Adrenal gland (tissue), 9 donors: ENCODE measurements at regions not wholly inside any gene's neighbourhood (a gene's known extent, or its start where the extent isn't known, plus 50 kb on each side); places are given as distances from the start of the nearest gene placed in this dataset.
"Not testable (repeated sequence)": the region's sequence is repeated elsewhere in the genome, so short reads cannot be mapped to it uniquely, and the experiment has no call there.

Experiments
- DNase-seq, 7 donors: peaks; one replicate each; pipeline ENCODE4 v3.0.0-alpha.2; 2019 to 2020
- H3K27ac ChIP-seq, 5 donors: fragments of 200-600 bp; sonication (generic) in 4 of 5; 1 replicate in 3 of 5; 2 replicates in 2 of 5; pipeline versions ENCODE4 v1.5.1 to v1.8.0; 2016 to 2020; ENCODE audit warnings: mild to moderate bottlenecking in 1 of 5
- H3K27me3 ChIP-seq: fragments of 200-600 bp; 2 replicates; pipeline ENCODE4 v1.8.0; 2021
- H3K36me3 ChIP-seq, 2 donors: fragments of 200-600 bp; replicated peaks in 1 of 2; 1 replicate in 1 of 2; 2 replicates in 1 of 2; pipeline versions ENCODE4 v1.5.1 to v1.8.0; 2018 to 2022
- H3K4me1 ChIP-seq, 2 donors: fragments of 200-600 bp; replicated peaks in 1 of 2; 1 replicate in 1 of 2; 2 replicates in 1 of 2; pipeline versions ENCODE4 v1.5.1 to v1.8.0; 2018 to 2021
- H3K4me3 ChIP-seq, 4 donors: fragments of 200-600 bp; sonication (generic) in 3 of 4; one replicate each; pipeline ENCODE4 v1.5.1; 2016 to 2018
- H3K9me3 ChIP-seq, 3 donors: fragments of 200-600 bp; sonication (generic) in 1 of 3; replicated peaks in 1 of 3; 1 replicate in 2 of 3; 2 replicates in 1 of 3; pipeline versions ENCODE4 v1.5.1 to v1.8.0; 2016 to 2021
- POLR2A ChIP-seq, 2 donors: fragments of 450-650 bp; IDR thresholded peaks; one replicate each; pipeline ENCODE4 v1.6.1; 2017; ENCODE audit warnings: antibody characterized with exemption in 2 of 2, mild to moderate bottlenecking in 2 of 2, moderate library complexity in 1 of 2
- WGBS, 4 donors: extraction: QIAGEN DNeasy Blood & Tissue Kit in 2 of 4; methylation state at CpG; one replicate each; pipeline versions ENCODE4 v1.1.5 to v1.1.7; 2013 to 2017; 5-methylcytosine and 5-hydroxymethylcytosine counted together
- intact Hi-C, 2 donors: fragments of 100-400 bp; cut with DNase I; formaldehyde crosslinking; loops; one replicate each; pipeline versions ENCODE4 v1.14.1 to v1.15.0; 2022 to 2023
- donor health status: healthy with polysubstance abuse.
- donor health status: Bipolar disorder and iron deficiency.
- donor health status: DM: yes; HTN: yes; CAD: no.
- donor health status: DM: no; HTN: no; CAD: no.
- donor health status: DM: no; HTN: no; CAD: no.

GRCh38 chr5:176060472-176061268 lies 92.6 kb upstream of the THOC3 start:
- whole genome bisulfite sequencing, 4 donors, result 0 to 1% methylated on average over 17 to 19 of the region's 65 CpGs; no CpG with 5 or more reads in 2 of the 4 donors
- DNase-seq, result peak in 3 of 7 donors; percentile 10 to 45 (median 28)
- intact Hi-C loops, result not testable (repeated sequence)

GRCh38 chr5:176061269-176061622 lies 93.1 kb upstream of the THOC3 start:
- intact Hi-C loops, DNase-seq, H3K9me3 ChIP-seq, H3K36me3 ChIP-seq, H3K4me1 ChIP-seq, H3K27me3 ChIP-seq: not testable (repeated sequence)
- Histone ChIP-seq H3K27ac (peak overlapping the region in 1 of 5 donors; percentile 64), H3K4me3 (peak overlapping the region in 1 of 4 donors; percentile 35)
- 22 to 32% (median 26%) methylated on average over 19 to 22 of the region's 30 CpGs for WGBS, 4 donors

More at GRCh38 chr5:176060472-176061268, 92.6 kb upstream of the THOC3 start:
- Histone ChIP-seq H3K4me3 (peak overlapping the region in 1 of 4 donors; percentile 35), H3K27ac (peak overlapping the region in 1 of 5 donors; percentile 64)
- peak in 1 of 2 donors; percentile 48 for TF ChIP-seq POLR2A (IDR thresholded peaks at IDR 0.05)
- H3K9me3 ChIP-seq, H3K36me3 ChIP-seq, H3K4me1 ChIP-seq, H3K27me3 ChIP-seq: not testable (repeated sequence)

- intact Hi-C loops, H3K4me1 ChIP-seq, H3K4me3 ChIP-seq, H3K27me3 ChIP-seq, H3K27ac ChIP-seq, H3K9me3 ChIP-seq, H3K36me3 ChIP-seq, DNase-seq: not testable (repeated sequence)
- WGBS, 4 donors, result 52 to 100% (median 71%) methylated on average over 1 to 11 of the region's 21 CpGs; no CpG with 5 or more reads in 1 of the 4 donors
Observed at GRCh38 chr5:176061660-176062059, 93.5 kb upstream of the THOC3 start.

- H3K27me3 ChIP-seq, H3K36me3 ChIP-seq, H3K27ac ChIP-seq, intact Hi-C loops, H3K4me3 ChIP-seq, DNase-seq, H3K9me3 ChIP-seq, H3K4me1 ChIP-seq: not testable (repeated sequence)
- WGBS, 4 donors, result 64 to 80% (median 71%) methylated on average over 3 to 4 of the region's 5 CpGs
Observed at GRCh38 chr5:176066262-176066945, 98.3 kb upstream of the THOC3 start.

- H3K4me1 ChIP-seq, H3K36me3 ChIP-seq, H3K27me3 ChIP-seq, intact Hi-C loops, DNase-seq, H3K27ac ChIP-seq, H3K9me3 ChIP-seq, H3K4me3 ChIP-seq: not testable (repeated sequence)
- WGBS, 4 donors, result 66 to 81% (median 79%) methylated on average over 1 of the region's 1 CpG
Observed at GRCh38 chr5:176067162-176067561, 99.0 kb upstream of the THOC3 start.

- H3K27me3 ChIP-seq, intact Hi-C loops, H3K4me3 ChIP-seq, H3K4me1 ChIP-seq, H3K9me3 ChIP-seq, DNase-seq, H3K27ac ChIP-seq, H3K36me3 ChIP-seq: not testable (repeated sequence)
- 86 to 95% (median 94%) methylated on average over 5 of the region's 5 CpGs for WGBS, 4 donors
Observed at GRCh38 chr5:176067948-176068347, 99.8 kb upstream of the THOC3 start.

GRCh38 chr5:176073996-176074571 lies 106.0 kb upstream of the THOC3 start:
- DNase-seq, intact Hi-C loops: not testable (repeated sequence)
- 85 to 100% (median 98%) methylated on average over 1 to 4 of the region's 9 CpGs for WGBS, 4 donors

GRCh38 chr5:176083717-176084116 lies 115.6 kb upstream of the THOC3 start:
- intact Hi-C loops, H3K27me3 ChIP-seq, H3K36me3 ChIP-seq, H3K4me1 ChIP-seq, DNase-seq, H3K9me3 ChIP-seq, H3K4me3 ChIP-seq, H3K27ac ChIP-seq: not testable (repeated sequence)
- WGBS, 4 donors, result 89 to 96% (median 93%) methylated on average over 5 to 8 of the region's 9 CpGs

More at GRCh38 chr5:176073996-176074571, 106.0 kb upstream of the THOC3 start:
- not testable (repeated sequence) for H3K36me3 ChIP-seq, H3K4me1 ChIP-seq, H3K4me3 ChIP-seq, H3K27me3 ChIP-seq, H3K9me3 ChIP-seq, H3K27ac ChIP-seq

- DNase-seq, result peak in 4 of 7 donors; percentile 18 to 60 (median 26)
- H3K27me3 ChIP-seq, H3K4me1 ChIP-seq, H3K27ac ChIP-seq, H3K4me3 ChIP-seq, intact Hi-C loops, H3K9me3 ChIP-seq, H3K36me3 ChIP-seq: not testable (repeated sequence)
- WGBS, 4 donors, result 22 to 46% (median 32%) methylated on average over 3 of the region's 3 CpGs
Observed at GRCh38 chr5:176103083-176103482, 135.0 kb upstream of the THOC3 start.

- not testable (repeated sequence) for DNase-seq, H3K9me3 ChIP-seq
- WGBS, 4 donors, result no CpG with 5 or more reads among the region's 8 CpGs
Observed at GRCh38 chr5:176112888-176113287, 125.3 kb upstream of the SIMC1 start.

More at GRCh38 chr5:176112888-176113287, 125.3 kb upstream of the SIMC1 start:
- H3K27me3 ChIP-seq, H3K36me3 ChIP-seq, H3K4me1 ChIP-seq, H3K27ac ChIP-seq, intact Hi-C loops, H3K4me3 ChIP-seq: not testable (repeated sequence)
